SK-N-MC (cell line): ENCODE measurements at regions not wholly inside any gene's neighbourhood (a gene's known extent, or its start where the extent isn't known, plus 50 kb on each side); places are given as distances from the start of the nearest gene placed in this dataset.

Experiments used
- EZH2 ChIP-seq: fragments of 200-600 bp; sonication (generic); IDR thresholded peaks from one replicate; pipeline ENCODE4 v1.6.1; 2017; ENCODE audit warnings: antibody characterized with exemption
- FOXP2 ChIP-seq: optimal IDR thresholded peaks from 2 replicates; pipeline ENCODE3; 2011; ENCODE audit warnings: mild to moderate bottlenecking, moderate library complexity; ENCODE audit not compliant: insufficient read depth; ENCODE audit errors: extremely low read length, control extremely low read depth
- POLR2AphosphoS5 ChIP-seq: IDR thresholded peaks from 2 replicates; pipeline ENCODE4 v1.6.1; 2012; ENCODE audit warnings: mild to moderate bottlenecking, low read depth, low read length, borderline replicate concordance

GRCh38 chr11:112871909-112872500, 89.2 kb upstream of the NCAM1 start:
- TF ChIP-seq EZH2 (no peak), POLR2AphosphoS5 (no peak), FOXP2 (no peak)
